K562 (cell line): ENCODE measurements at regions not wholly inside any gene's neighbourhood (a gene's known extent, or its start where the extent isn't known, plus 50 kb on each side); places are given as distances from the start of the nearest gene placed in this dataset.

Experiments used
- ATAC-seq: fragments of 200-7000 bp; cut with Tn5 transposase; 3 replicates; pipeline ENCODE4 v1.9.1; 2020; ENCODE audit warnings: moderate library complexity
- BruUV-seq: library from RNA; stranded (reverse); fragments of 400-500 nt; replicated peaks from 2 replicates; lab custom pipeline; 2021; lab: Mats Ljungman, UMichigan
- CTCF ChIA-PET: fragments of 300-600 bp; formaldehyde crosslinking; extraction: SDS; loops from one replicate; lab custom pipeline; 2021; ENCODE audit warnings: low intra/inter-chr PET ratio; lab: Yijun Ruan, JAX
- POLR2A ChIA-PET: fragments of 300-600, 350-650 bp; sonication (Branson Sonifier 250); formaldehyde crosslinking; extraction: SDS; loops from one replicate; lab custom pipeline; 2021; ENCODE audit warnings: antibody characterized with exemption, inconsistent platforms; lab: Yijun Ruan, JAX
- DNase-seq, 4 experiments: peaks; one replicate each; pipeline versions ENCODE4 v3.0.0 to v3.0.0-alpha.2; 2011 to 2018; ENCODE audit warnings: low spot score in 3 of 4, mixed read lengths in 3 of 4; ENCODE audit errors: extremely low read depth in 1 of 4
- FAIRE-seq: peaks from 2 replicates; lab custom pipeline; 2011; peaks lifted over from hg19 to GRCh38; lab: Jason Lieb, UNC
- H2AFZ ChIP-seq: 2 replicates; pipeline ENCODE4 v1.6.0; 2011; ENCODE audit warnings: low read depth, low read length, control low read depth, inconsistent platforms
- H3K27ac ChIP-seq: fragments of 200-600 bp; 3 replicates; pipeline ENCODE4 v1.8.0; 2011; ENCODE audit warnings: low read depth, mild to moderate bottlenecking, control low read depth, inconsistent platforms, low read length, moderate library complexity, mixed read lengths; ENCODE audit errors: extremely low read depth
- H3K27me3 ChIP-seq, 2 experiments: fragments of 300-600 bp in 1 of 2; 2 replicates in 1 of 2; 3 replicates in 1 of 2; pipeline versions ENCODE4 v1.6.0 to v1.8.0; 2011; ENCODE audit warnings: inconsistent platforms in 2 of 2, low read length in 2 of 2, mild to moderate bottlenecking in 1 of 2, mixed read lengths in 1 of 2, moderate library complexity in 1 of 2; ENCODE audit not compliant: control insufficient read depth in 2 of 2, insufficient read depth in 2 of 2
- H3K36me3 ChIP-seq: fragments of 300-600 bp; 3 replicates; pipeline ENCODE4 v1.8.0; 2011; ENCODE audit warnings: mild to moderate bottlenecking, low read length, inconsistent platforms; ENCODE audit not compliant: control insufficient read depth, insufficient read depth
- H3K4me1 ChIP-seq, 2 experiments: fragments of 200-600 bp in 1 of 2; replicated peaks in 1 of 2; 2 replicates in 1 of 2; 3 replicates in 1 of 2; pipeline versions ENCODE4 v1.5.1 to v1.8.0; 2011; ENCODE audit warnings: inconsistent platforms in 2 of 2, low read length in 2 of 2, mild to moderate bottlenecking in 1 of 2, mixed read lengths in 1 of 2, moderate library complexity in 1 of 2; ENCODE audit not compliant: control insufficient read depth in 2 of 2, insufficient read depth in 2 of 2
- H3K4me2 ChIP-seq: 2 replicates; pipeline ENCODE4 v1.6.1; 2011; ENCODE audit warnings: low read length, control low read depth, inconsistent platforms, mixed read lengths; ENCODE audit not compliant: insufficient read depth
- H3K4me3 ChIP-seq: fragments of 200-600 bp; sonication (generic), shearing (Covaris generic); 2 replicates; pipeline ENCODE4 v1.5.1; 2016; ENCODE audit warnings: control low read depth, inconsistent platforms
- H3K79me2 ChIP-seq: fragments of 200-600 bp; 3 replicates; pipeline ENCODE4 v1.8.0; 2011; ENCODE audit warnings: low read length, inconsistent platforms; ENCODE audit not compliant: control insufficient read depth, insufficient read depth
- H3K9ac ChIP-seq, 2 experiments: 2 replicates each; pipeline versions ENCODE4 v1.6.0 to v1.6.1; 2011; ENCODE audit warnings: low read depth in 2 of 2, low read length in 2 of 2, control low read depth in 1 of 2, inconsistent platforms in 1 of 2, mild to moderate bottlenecking in 1 of 2, mixed read lengths in 1 of 2; ENCODE audit not compliant: insufficient read depth in 1 of 2
- H3K9me1 ChIP-seq: one replicate; pipeline ENCODE4 v1.6.0; 2011; ENCODE audit warnings: inconsistent platforms, mild to moderate bottlenecking, low read length, moderate library complexity; ENCODE audit not compliant: control insufficient read depth, insufficient read depth
- H3K9me3 ChIP-seq: replicated peaks from 2 replicates; pipeline ENCODE4 v1.5.1; 2011; ENCODE audit warnings: low read depth, low read length, inconsistent platforms; ENCODE audit not compliant: control insufficient read depth, insufficient read depth
- H4K20me1 ChIP-seq: replicated peaks from 2 replicates; pipeline ENCODE4 v1.6.1; 2011; ENCODE audit warnings: low read length, inconsistent platforms, mixed read lengths; ENCODE audit not compliant: control insufficient read depth, insufficient read depth
- BCLAF1 ChIP-seq, 2 experiments: fragments of 450-650 bp in 1 of 2; IDR thresholded peaks; 2 replicates each; pipeline ENCODE4 v1.6.1; 2011 to 2017; ENCODE audit warnings: low read depth in 2 of 2, antibody characterized with exemption in 1 of 2, borderline replicate concordance in 1 of 2, low read length in 1 of 2, mild to moderate bottlenecking in 1 of 2, mixed read lengths in 1 of 2; ENCODE audit not compliant: control insufficient read depth in 1 of 2
- EWSR1 ChIP-seq: fragments of 450-650 bp; IDR thresholded peaks from 2 replicates; pipeline ENCODE4 v1.6.1; 2018; ENCODE audit warnings: borderline replicate concordance, mild to moderate bottlenecking, low read depth, moderate library complexity; ENCODE audit not compliant: partially characterized antibody
- GABPA ChIP-seq: fragments of 200-800 bp; sonication (Bioruptor generic); conservative IDR thresholded peaks from 2 replicates; pipeline ENCODE4 v1.6.1; 2016; ENCODE audit warnings: low read depth, missing genetic modification characterization, missing compliant biosample characterization
- HDAC6 ChIP-seq: IDR thresholded peaks from 2 replicates; pipeline ENCODE4 v1.6.1; 2012; ENCODE audit warnings: low read depth, mild to moderate bottlenecking, control low read depth, inconsistent platforms, low read length, moderate library complexity
- KLF1 ChIP-seq: fragments of 450-650 bp; IDR thresholded peaks from 2 replicates; pipeline ENCODE4 v1.6.1; 2016; ENCODE audit warnings: missing genetic modification characterization, missing compliant biosample characterization
- LARP7 ChIP-seq: fragments of 450-650 bp; IDR thresholded peaks from 2 replicates; pipeline ENCODE4 v1.6.1; 2016
- NFIC ChIP-seq: fragments of 450-650 bp; IDR thresholded peaks from 2 replicates; pipeline ENCODE4 v1.6.1; 2017; ENCODE audit warnings: mild to moderate bottlenecking, inconsistent platforms
- RBM39 ChIP-seq: fragments of 200-400 bp; formaldehyde crosslinking; optimal IDR thresholded peaks from 2 replicates; pipeline ENCODE3; 2018; ENCODE audit warnings: low read depth, low read length
- XRCC5 ChIP-seq: fragments of 200-400 bp; formaldehyde crosslinking; IDR thresholded peaks from 2 replicates; pipeline ENCODE4 v1.6.1; 2017; ENCODE audit warnings: low read depth, mild to moderate bottlenecking, low read length
- ZC3H11A ChIP-seq: IDR thresholded peaks from 2 replicates; pipeline ENCODE4 v1.6.1; 2012; ENCODE audit warnings: low read depth, low read length, improper control_type of control experiment
- ZFP30 ChIP-seq: fragments of 250-450 bp; sonication (Bioruptor Pico); IDR thresholded peaks from 2 replicates; pipeline ENCODE4 v1.8.0; 2022; ENCODE audit warnings: moderate library complexity, mild to moderate bottlenecking, inconsistent platforms, borderline replicate concordance
- ZKSCAN1 ChIP-seq: fragments of 150-350 bp; IDR thresholded peaks from 2 replicates; pipeline ENCODE4 v1.6.1; 2016; ENCODE audit warnings: low read depth, low read length
- ZNF253 ChIP-seq: fragments of 250-450 bp; sonication (Bioruptor Pico); conservative IDR thresholded peaks from 2 replicates; pipeline ENCODE4 v1.6.1; 2021; ENCODE audit warnings: mild to moderate bottlenecking
- ZNF274 ChIP-seq: IDR thresholded peaks from 2 replicates; pipeline ENCODE4 v1.6.1; 2011; ENCODE audit warnings: low read depth, mild to moderate bottlenecking, low read length, moderate library complexity, borderline replicate concordance
- WGBS: fragments of 100-300 bp; shearing (Covaris generic); methylation state at CpG from one replicate; pipeline ENCODE4 v1.1.6; 2016; ENCODE audit warnings: low coverage, mixed read lengths; ENCODE audit not compliant: insufficient coverage; ENCODE audit errors: missing lambda C conversion rate; 5-methylcytosine and 5-hydroxymethylcytosine counted together
- in situ Hi-C: fragments of 300-500 bp; cut with MboI; formaldehyde crosslinking; loops from 4 replicates; pipeline ENCODE4 v1.15.0; 2018; ENCODE audit warnings: inconsistent platforms, mixed read lengths
- intact Hi-C: fragments of 100-400 bp; cut with micrococcal nuclease; formaldehyde crosslinking; loops from 2 replicates; pipeline ENCODE4 v1.14.2; 2022
- TF ChIP-seq, protein P1 (sequence below): sonication (generic); formaldehyde crosslinking; IDR thresholded peaks from 2 replicates; pipeline ENCODE4 v1.8.0; 2022; ENCODE audit warnings: missing genetic modification reagents, mild to moderate bottlenecking, moderate library complexity, borderline replicate concordance

DNA sequence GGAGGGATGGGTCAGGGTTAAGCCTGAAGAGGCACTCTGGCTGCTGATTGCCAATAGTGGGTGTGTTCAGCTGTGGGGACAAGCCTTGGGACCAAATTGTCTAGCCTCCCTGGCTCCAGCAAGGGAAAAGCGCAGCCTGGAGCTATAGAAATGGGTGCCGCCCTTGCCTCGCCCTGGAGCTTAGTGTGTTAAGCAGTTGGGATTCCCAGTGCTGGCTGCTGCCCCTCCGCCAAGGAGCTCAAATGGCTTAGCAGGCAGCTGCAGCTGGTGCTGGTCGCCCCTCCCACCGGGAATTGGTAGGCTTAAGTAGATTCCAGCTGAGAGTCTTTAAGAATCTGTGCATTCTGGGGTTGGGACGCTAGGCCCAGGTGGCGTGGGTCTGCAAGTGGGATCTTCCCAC is 662.9 kb upstream of the TBL1XR1 start:
- no peaks in the 10 kb centered on the region for H3K9me3 ChIP-seq
- no peaks in the 10 kb centered on the region for H3K79me2 ChIP-seq
- ChIA-PET POLR2A (no interaction called here), CTCF (no interaction called here)
- no peak overlapping the region for H3K4me2 ChIP-seq
- H3K4me1 ChIP-seq: no peaks in the 10 kb centered on the region
- no peak for TF ChIP-seq RBM39
- no peak for TF ChIP-seq BCLAF1 (IDR thresholded peaks at IDR 0.05; ENCODE audit: borderline replicate concordance in 1 of 2, control insufficient read depth in 1 of 2, low read depth in 2 of 2, low read length in 1 of 2)
- TF ChIP-seq, protein P1, sequence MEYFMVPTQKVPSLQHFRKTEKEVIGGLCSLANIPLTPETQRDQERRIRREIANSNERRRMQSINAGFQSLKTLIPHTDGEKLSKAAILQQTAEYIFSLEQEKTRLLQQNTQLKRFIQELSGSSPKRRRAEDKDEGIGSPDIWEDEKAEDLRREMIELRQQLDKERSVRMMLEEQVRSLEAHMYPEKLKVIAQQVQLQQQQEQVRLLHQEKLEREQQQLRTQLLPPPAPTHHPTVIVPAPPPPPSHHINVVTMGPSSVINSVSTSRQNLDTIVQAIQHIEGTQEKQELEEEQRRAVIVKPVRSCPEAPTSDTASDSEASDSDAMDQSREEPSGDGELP: no peak
- TF ChIP-seq ZKSCAN1: no peak
- no peak for TF ChIP-seq GABPA
- no peak for TF ChIP-seq XRCC5
- no peak for TF ChIP-seq KLF1 (tag)
- no peak for TF ChIP-seq LARP7
- no peak for TF ChIP-seq ZNF253 (CRISPR knock-in tag)
- no peak for TF ChIP-seq HDAC6
- no peak for TF ChIP-seq NFIC
- no peak for TF ChIP-seq ZFP30 (CRISPR knock-in tag)
- no peak for TF ChIP-seq ZC3H11A
- TF ChIP-seq EWSR1: no peak
- TF ChIP-seq ZNF274: no peak
- H3K27me3 ChIP-seq: no peaks in the 10 kb centered on the region
- no peaks in the 10 kb centered on the region for H3K9me1 ChIP-seq
- H3K4me3 ChIP-seq: no peak overlapping the region
- DNase-seq (no peak), FAIRE-seq (no peak), ATAC-seq (no peak)
- BruUV-seq: no TSS peak
- in situ Hi-C loops (no loop called here), intact Hi-C loops (no loop called here)
- 15% methylated on average over 8 of the region's 8 CpGs for WGBS
- no peak overlapping the region for H3K9ac ChIP-seq
- H3K27ac ChIP-seq: no peak overlapping the region
- no peaks in the 10 kb centered on the region for H3K36me3 ChIP-seq
- H2AFZ ChIP-seq: no peak overlapping the region
- H4K20me1 ChIP-seq: no peaks in the 10 kb centered on the region
